Astrocyte of the spinal cord (primary cell): ENCODE measurements at regions not wholly inside any gene's neighbourhood (a gene's known extent, or its start where the extent isn't known, plus 50 kb on each side); places are given as distances from the start of the nearest gene placed in this dataset.
A peak's percentile ranks its signal among the peaks of the same experiment; 100 is the strongest.

Experiments used
- DNase-seq: peaks from one replicate; pipeline ENCODE4 v3.0.0; 2011; ENCODE audit warnings: low read depth, low spot score
- H3K4me3 ChIP-seq: 2 replicates; pipeline ENCODE4 v1.5.1; 2011; ENCODE audit warnings: low read depth, mild to moderate bottlenecking, low read length, moderate library complexity
- in situ Hi-C: cut with HindIII; loops from 2 replicates; pipeline ENCODE4 v1.10.0; 2017; ENCODE audit warnings: low sequenced_read_pairs
- TF ChIP-seq, protein P1 (sequence below): IDR thresholded peaks from 2 replicates; pipeline ENCODE4 v1.5.1; 2012; ENCODE audit warnings: low read depth, mild to moderate bottlenecking, low read length, inconsistent platforms

DNA sequence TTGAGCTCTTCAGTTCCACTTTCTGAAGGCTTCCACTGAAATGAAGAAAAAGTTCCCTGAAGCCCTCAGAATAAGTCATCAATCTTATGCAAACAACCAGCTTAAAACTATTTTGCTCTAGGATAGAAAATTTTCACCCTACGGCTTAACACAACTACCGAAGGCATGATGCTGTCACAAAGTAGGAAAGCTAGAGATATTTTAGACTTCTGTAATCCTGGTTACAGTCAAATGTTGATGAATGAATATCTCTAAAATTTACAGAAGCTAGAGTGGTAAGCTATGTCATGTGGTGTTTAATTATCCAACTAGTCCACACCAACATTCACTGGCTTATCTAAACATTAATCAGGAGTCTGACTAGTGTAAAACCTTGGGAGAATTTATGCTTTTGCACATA is 197.9 kb downstream of the SUCLA2 start:
- in situ Hi-C loops: no loop called here

DNA sequence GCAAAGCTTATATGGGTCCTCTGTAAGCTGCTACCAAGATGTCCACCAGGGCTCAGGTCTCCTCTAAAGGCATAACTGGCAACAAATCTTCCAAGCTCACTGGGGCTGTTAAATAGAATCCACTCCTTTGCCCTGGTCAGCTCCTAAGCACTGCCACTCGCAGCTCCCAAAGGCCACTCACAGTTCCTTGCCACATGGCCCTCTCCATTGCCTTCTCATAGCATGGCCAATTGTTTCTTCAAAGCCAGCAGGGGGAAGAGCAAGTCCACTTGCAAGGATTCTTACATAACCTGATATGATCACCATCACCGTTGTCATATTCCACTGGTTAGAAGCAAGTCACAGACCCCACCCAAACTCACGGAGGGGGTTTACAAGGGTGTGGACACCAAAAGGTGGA is 199.5 kb downstream of the SUCLA2 start:
- no peak overlapping the region for H3K4me3 ChIP-seq
- DNase-seq: no peak
- TF ChIP-seq, protein P1, sequence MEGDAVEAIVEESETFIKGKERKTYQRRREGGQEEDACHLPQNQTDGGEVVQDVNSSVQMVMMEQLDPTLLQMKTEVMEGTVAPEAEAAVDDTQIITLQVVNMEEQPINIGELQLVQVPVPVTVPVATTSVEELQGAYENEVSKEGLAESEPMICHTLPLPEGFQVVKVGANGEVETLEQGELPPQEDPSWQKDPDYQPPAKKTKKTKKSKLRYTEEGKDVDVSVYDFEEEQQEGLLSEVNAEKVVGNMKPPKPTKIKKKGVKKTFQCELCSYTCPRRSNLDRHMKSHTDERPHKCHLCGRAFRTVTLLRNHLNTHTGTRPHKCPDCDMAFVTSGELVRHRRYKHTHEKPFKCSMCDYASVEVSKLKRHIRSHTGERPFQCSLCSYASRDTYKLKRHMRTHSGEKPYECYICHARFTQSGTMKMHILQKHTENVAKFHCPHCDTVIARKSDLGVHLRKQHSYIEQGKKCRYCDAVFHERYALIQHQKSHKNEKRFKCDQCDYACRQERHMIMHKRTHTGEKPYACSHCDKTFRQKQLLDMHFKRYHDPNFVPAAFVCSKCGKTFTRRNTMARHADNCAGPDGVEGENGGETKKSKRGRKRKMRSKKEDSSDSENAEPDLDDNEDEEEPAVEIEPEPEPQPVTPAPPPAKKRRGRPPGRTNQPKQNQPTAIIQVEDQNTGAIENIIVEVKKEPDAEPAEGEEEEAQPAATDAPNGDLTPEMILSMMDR: no peak
- in situ Hi-C loops: no loop called here

More for the DNA sequence above, 197.9 kb downstream of the SUCLA2 start:
- DNase-seq: no peak
- no peak overlapping the region for H3K4me3 ChIP-seq
- TF ChIP-seq, protein P1: no peak

DNA sequence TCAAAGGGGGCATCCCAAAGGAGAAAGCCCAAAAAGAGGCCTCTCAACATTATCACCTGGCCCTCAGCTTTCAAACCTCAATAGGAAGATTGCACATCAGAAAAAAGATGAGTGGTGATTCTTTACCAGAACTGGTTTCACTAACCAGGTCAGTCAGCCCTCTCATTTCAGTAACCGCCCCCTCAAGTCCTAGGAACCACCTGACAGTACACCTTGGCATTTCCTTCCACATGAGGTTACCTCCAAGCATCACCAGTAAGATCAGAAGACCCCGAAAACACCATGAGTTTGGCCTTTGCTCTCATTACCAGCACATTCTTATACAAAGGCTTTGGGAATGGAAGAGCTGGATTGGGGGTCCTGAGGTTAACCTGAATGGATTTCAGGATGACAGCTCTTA is 200.5 kb downstream of the SUCLA2 start:
- TF ChIP-seq, protein P1: no peak
- DNase-seq: no peak

DNA sequence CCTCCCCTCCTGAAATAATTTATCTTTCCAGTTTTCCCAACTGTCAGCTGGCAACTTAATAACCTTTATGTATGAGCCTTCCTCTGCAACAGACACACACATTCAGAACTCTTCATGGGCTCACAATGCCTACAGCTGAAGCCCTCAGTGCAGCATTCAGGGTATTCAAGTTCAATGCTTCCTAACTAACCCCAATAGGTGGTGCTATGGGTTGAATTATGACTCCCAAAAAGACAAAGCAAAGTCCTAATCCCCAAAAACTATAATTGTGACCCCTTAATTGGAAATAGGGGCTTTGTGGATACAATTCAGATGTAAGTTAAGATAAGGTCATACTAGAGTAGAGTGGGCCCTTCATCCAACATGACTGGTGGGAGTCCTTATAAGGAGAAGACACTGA is 202.2 kb downstream of the SUCLA2 start:
- peak; percentile 25 for DNase-seq
- TF ChIP-seq, protein P1: peak; percentile 37
- no peak overlapping the region for H3K4me3 ChIP-seq
- in situ Hi-C loops: no loop called here

More for the DNA sequence above, 200.5 kb downstream of the SUCLA2 start:
- H3K4me3 ChIP-seq: no peak overlapping the region
- in situ Hi-C loops: no loop called here

DNA sequence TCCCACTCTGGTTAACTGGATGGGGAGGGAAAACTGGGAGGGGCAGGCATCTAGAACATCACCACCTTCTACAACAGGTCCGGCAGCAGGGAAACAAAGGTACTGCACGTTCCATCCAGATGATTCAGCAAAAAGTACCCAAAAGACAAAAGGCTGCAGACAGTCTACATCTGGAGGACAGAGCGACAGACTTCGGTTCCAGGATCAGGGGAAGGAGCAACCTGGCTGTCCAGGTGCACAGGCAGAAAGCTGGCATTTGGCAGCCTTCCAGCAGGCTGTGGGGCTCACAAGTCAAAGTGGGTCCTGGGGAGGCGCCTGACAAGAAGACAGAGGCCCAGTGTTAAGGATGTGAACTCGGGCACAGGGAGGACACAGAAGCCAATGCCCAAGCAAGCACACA is 202.9 kb downstream of the SUCLA2 start:
- no peak overlapping the region for H3K4me3 ChIP-seq
- in situ Hi-C loops: no loop called here
- TF ChIP-seq, protein P1: no peak
- DNase-seq: no peak

DNA sequence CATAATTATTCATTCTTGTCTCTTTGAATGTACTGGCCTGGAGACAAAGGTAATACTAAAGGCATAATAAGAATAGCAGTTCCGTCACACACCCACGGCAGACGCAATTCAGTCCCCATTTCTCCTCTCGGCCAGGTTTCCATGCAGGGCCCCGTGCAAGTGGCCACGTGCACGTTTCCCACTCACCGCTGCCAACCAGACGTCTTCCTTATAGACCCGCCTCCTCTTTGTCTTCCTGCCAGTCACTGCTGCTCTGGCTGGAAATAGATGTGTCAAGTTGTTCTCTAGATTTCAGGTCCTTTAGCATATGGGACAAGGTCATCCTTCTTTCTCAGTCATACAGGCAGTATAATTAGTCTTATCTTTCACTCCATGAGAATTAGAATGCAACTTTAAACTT is 204.3 kb downstream of the SUCLA2 start:
- TF ChIP-seq, protein P1: no peak
- H3K4me3 ChIP-seq: no peak overlapping the region
- DNase-seq: no peak
- in situ Hi-C loops: no loop called here

DNA sequence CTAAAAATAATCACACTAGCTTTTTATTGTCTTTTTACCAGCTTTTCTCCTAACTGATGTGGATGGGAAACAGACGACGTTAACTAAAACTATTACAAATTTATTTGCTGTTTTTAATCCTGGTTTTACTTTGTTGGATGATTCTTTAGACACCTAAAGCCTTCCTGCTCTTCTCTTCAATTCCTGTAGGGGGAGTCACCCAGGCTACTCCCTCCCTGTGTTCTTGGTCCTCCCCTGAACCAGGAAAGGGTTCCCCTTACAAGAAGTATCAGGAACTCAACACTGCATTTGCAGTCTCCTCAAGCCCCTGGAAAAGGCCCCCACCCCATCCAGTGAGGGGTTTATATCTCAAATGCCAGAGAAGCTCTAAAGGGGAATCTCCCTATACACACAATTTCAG is 206.1 kb downstream of the SUCLA2 start:
- in situ Hi-C loops: no loop called here
- H3K4me3 ChIP-seq: no peak overlapping the region

More for the DNA sequence above, 206.1 kb downstream of the SUCLA2 start:
- DNase-seq: no peak
- TF ChIP-seq, protein P1: peak; percentile 64
